NCI-H460 (cell line): ENCODE measurements at regions not wholly inside any gene's neighbourhood (a gene's known extent, or its start where the extent isn't known, plus 50 kb on each side); places are given as distances from the start of the nearest gene placed in this dataset.
"Not testable (repeated sequence)": the region's sequence is repeated elsewhere in the genome, so short reads cannot be mapped to it uniquely, and the experiment has no call there.

Experiments
- DNase-seq: peaks from one replicate; pipeline ENCODE4 v3.0.0-alpha.2; 2016; ENCODE audit warnings: low read depth; ENCODE audit errors: extremely low read depth

GRCh38 chr14:106346084-106346483, 819.7 kb downstream of the TMEM121 start:
- no peak for DNase-seq

GRCh38 chr14:106346534-106347290, 820.3 kb downstream of the TMEM121 start:
- no peak for DNase-seq

GRCh38 chr14:106347291-106347778, 821.0 kb downstream of the TMEM121 start:
- no peak for DNase-seq

- DNase-seq = no peak
These were observed 821.7 kb downstream of the TMEM121 start for GRCh38 chr14:106347890-106348755.

- peak; percentile 18 for DNase-seq
These were observed 822.6 kb downstream of the TMEM121 start for GRCh38 chr14:106348873-106349540.

GRCh38 chr14:106349678-106350457, 823.5 kb downstream of the TMEM121 start:
- not testable (repeated sequence) for DNase-seq

GRCh38 chr14:106355007-106355791, 828.8 kb downstream of the TMEM121 start:
- not testable (repeated sequence) for DNase-seq

GRCh38 chr14:106355881-106356642, 829.7 kb downstream of the TMEM121 start:
- DNase-seq = not testable (repeated sequence)

GRCh38 chr14:106356643-106356930, 830.2 kb downstream of the TMEM121 start:
- not testable (repeated sequence) for DNase-seq

- not testable (repeated sequence) for DNase-seq
These were observed 832.9 kb downstream of the TMEM121 start for GRCh38 chr14:106359157-106359887.

GRCh38 chr14:106365371-106365770, 839.0 kb downstream of the TMEM121 start:
- not testable (repeated sequence) for DNase-seq

- not testable (repeated sequence) for DNase-seq
These were observed 839.5 kb downstream of the TMEM121 start for GRCh38 chr14:106365894-106366293.

GRCh38 chr14:106366971-106367370, 840.6 kb downstream of the TMEM121 start:
- DNase-seq = not testable (repeated sequence)

- not testable (repeated sequence) for DNase-seq
These were observed 843.1 kb downstream of the TMEM121 start for GRCh38 chr14:106369456-106369855.

- peak; percentile 30 for DNase-seq
These were observed 846.7 kb downstream of the TMEM121 start for GRCh38 chr14:106372870-106373652.

GRCh38 chr14:106373653-106374110, 847.3 kb downstream of the TMEM121 start:
- not testable (repeated sequence) for DNase-seq

GRCh38 chr14:106377432-106377831, 851.0 kb downstream of the TMEM121 start:
- DNase-seq = no peak
